Esophagus muscularis mucosa (tissue), 4 donors: ENCODE measurements at regions not wholly inside any gene's neighbourhood (a gene's known extent, or its start where the extent isn't known, plus 50 kb on each side); places are given as distances from the start of the nearest gene placed in this dataset.

Source experiments
- DNase-seq: peaks from one replicate; pipeline ENCODE4 v3.0.0-alpha.2; 2017; ENCODE audit errors: extremely low spot score
- H3K27ac ChIP-seq, 4 donors: fragments of 200-600 bp; sonication (generic); replicated peaks in 1 of 4; 1 replicate in 3 of 4; 2 replicates in 1 of 4; pipeline ENCODE4 v1.5.1; 2016 to 2019; ENCODE audit warnings: mild to moderate bottlenecking in 1 of 4
- H3K27me3 ChIP-seq, 4 donors: fragments of 200-600 bp; sonication (generic); one replicate each; pipeline versions ENCODE4 v1.5.1 to v1.6.0; 2016 to 2019
- H3K36me3 ChIP-seq, 4 donors: fragments of 200-600 bp; sonication (generic); one replicate each; pipeline ENCODE4 v1.5.1; 2016 to 2019
- H3K4me1 ChIP-seq, 4 donors: fragments of 200-600 bp; sonication (generic); one replicate each; pipeline ENCODE4 v1.5.1; 2016 to 2019
- H3K4me3 ChIP-seq, 4 donors: fragments of 200-600 bp; sonication (generic); 1 replicate in 2 of 4; 2 replicates in 2 of 4; pipeline ENCODE4 v1.5.1; 2016 to 2019; ENCODE audit warnings: mild to moderate bottlenecking in 4 of 4, moderate library complexity in 1 of 4
- H3K9me3 ChIP-seq, 4 donors: fragments of 200-600 bp; sonication (generic); 1 replicate in 3 of 4; 2 replicates in 1 of 4; pipeline ENCODE4 v1.5.1; 2016 to 2019
- CTCF ChIP-seq, 3 experiments: fragments of 200-600 bp in 2 of 3; fragments of 450-650 bp in 1 of 3; sonication (generic) in 2 of 3; IDR thresholded peaks; one replicate each; pipeline ENCODE4 v1.5.1; 2017 to 2019; ENCODE audit warnings: antibody characterized with exemption in 3 of 3, mild to moderate bottlenecking in 2 of 3, moderate library complexity in 1 of 3
- EP300 ChIP-seq: sonication (generic); formaldehyde crosslinking; IDR thresholded peaks from one replicate; pipeline ENCODE4 v1.6.1; 2017; ENCODE audit warnings: antibody characterized with exemption
- POLR2A ChIP-seq: fragments of 450-650 bp; IDR thresholded peaks from one replicate; pipeline ENCODE4 v1.6.1; 2017; ENCODE audit warnings: antibody characterized with exemption, moderate library complexity, mild to moderate bottlenecking, low read depth
- POLR2AphosphoS5 ChIP-seq, 2 donors: sonication (generic); formaldehyde crosslinking; IDR thresholded peaks; one replicate each; pipeline ENCODE4 v1.6.1; 2017; ENCODE audit warnings: antibody characterized with exemption in 2 of 2
- WGBS: methylation state at CpG from one replicate; pipeline ENCODE4 v1.1.5; 2018; 5-methylcytosine and 5-hydroxymethylcytosine counted together
- intact Hi-C: fragments of 100-400 bp; cut with DNase I; formaldehyde crosslinking; loops from one replicate; pipeline ENCODE4 v1.15.1; 2023

DNA sequence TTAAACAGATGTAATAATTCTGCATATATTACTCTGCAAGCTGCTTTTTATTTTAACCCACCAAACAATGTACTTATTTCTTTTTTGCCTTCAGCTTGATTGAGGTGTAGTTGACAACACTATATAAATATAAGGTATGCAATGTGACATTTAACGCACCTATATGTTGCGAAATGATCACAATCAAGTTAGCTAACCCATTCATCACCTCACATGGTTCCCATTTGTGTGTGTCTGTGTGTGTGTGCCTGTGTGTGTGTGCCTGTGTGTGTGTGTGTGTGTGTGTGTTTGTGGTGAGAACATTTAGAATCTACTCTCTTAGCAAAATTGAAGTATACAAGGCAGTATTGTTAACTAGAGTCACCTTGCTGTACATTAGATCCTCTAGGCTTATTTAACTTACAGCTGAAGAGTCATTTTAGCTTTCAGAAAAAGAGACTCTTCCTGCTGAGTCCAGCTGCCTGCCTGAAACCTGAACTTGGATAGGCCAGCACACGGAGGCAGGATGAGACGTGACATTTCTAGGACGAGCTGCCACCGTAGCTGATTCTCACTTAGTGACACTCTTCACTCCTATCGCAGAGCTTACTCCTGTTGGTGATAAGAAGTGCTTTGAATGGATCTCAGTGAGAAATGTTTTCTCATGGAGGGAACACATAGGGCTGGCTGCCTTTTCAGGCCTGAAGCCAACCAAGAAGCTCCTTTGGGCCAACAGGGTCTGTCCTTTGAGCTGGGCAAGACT is 126.5 kb upstream of the RIPOR2 start:
- DNase-seq = no peak
- H3K27ac ChIP-seq = no peak overlapping the region
- WGBS = 89% methylated on average over 7 of the region's 7 CpGs
- no peaks in the 10 kb centered on the region for H3K36me3 ChIP-seq
- TF ChIP-seq POLR2A (no peak), CTCF (IDR thresholded peaks at IDR 0.05) (no peak), EP300 (no peak), POLR2AphosphoS5 (IDR thresholded peaks at IDR 0.05) (no peak)
- no peak overlapping the region for H3K4me3 ChIP-seq
- intact Hi-C loops = no loop called here
- no peaks in the 10 kb centered on the region for H3K27me3 ChIP-seq
- H3K9me3 ChIP-seq = no peaks in the 10 kb centered on the region
- peaks cover 0 to 5% (median 0%) of the 10 kb centered on the region in 4 donors for H3K4me1 ChIP-seq

GRCh38 chr6:25064006-25064405 is 128.2 kb upstream of the RIPOR2 start:
- WGBS = 100% methylated on average over 2 of the region's 2 CpGs
- TF ChIP-seq POLR2AphosphoS5 (IDR thresholded peaks at IDR 0.05) (no peak), POLR2A (no peak)
- no peaks in the 10 kb centered on the region for H3K36me3 ChIP-seq
- H3K27ac ChIP-seq = no peak overlapping the region
- intact Hi-C loops = no loop called here
- H3K9me3 ChIP-seq = no peaks in the 10 kb centered on the region
- H3K4me1 ChIP-seq = peaks cover 0 to 5% (median 0%) of the 10 kb centered on the region in 4 donors
- no peak for DNase-seq
- H3K4me3 ChIP-seq = no peak overlapping the region
- no peaks in the 10 kb centered on the region for H3K27me3 ChIP-seq

DNA sequence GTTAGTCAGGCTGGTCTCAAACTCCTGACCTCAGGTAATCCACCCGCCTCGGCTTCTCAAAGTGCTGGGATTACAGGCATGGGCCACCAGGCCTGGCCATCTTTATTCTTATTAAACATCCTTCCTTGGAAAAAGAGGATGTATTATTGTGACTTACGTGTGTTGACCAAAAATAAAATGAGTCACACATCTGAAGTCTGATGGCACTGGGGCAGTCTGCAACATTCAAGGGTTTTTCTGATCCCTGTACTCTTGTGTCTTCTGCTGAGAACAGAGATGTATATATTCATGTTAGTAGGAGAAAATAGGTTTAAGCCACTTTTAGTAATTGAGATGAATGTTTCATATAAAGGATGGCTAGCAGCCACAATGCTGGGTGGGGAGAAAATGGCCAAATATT is 129.9 kb upstream of the RIPOR2 start:
- no peaks in the 10 kb centered on the region for H3K36me3 ChIP-seq
- H3K27me3 ChIP-seq = peaks cover 0 to 3% (median 0%) of the 10 kb centered on the region in 4 donors
- intact Hi-C loops = no loop called here
- no peak overlapping the region for H3K4me3 ChIP-seq
- no peaks in the 10 kb centered on the region for H3K9me3 ChIP-seq
- DNase-seq = peak; percentile 3
- WGBS = 93% methylated on average over 3 of the region's 3 CpGs
- no peak overlapping the region for H3K27ac ChIP-seq
- peaks cover 0 to 7% (median 0%) of the 10 kb centered on the region in 4 donors for H3K4me1 ChIP-seq
- no peak for TF ChIP-seq EP300
- TF ChIP-seq CTCF (IDR thresholded peaks at IDR 0.05) = no peak
- no peak for TF ChIP-seq POLR2AphosphoS5 (IDR thresholded peaks at IDR 0.05)
- TF ChIP-seq POLR2A = no peak

DNA sequence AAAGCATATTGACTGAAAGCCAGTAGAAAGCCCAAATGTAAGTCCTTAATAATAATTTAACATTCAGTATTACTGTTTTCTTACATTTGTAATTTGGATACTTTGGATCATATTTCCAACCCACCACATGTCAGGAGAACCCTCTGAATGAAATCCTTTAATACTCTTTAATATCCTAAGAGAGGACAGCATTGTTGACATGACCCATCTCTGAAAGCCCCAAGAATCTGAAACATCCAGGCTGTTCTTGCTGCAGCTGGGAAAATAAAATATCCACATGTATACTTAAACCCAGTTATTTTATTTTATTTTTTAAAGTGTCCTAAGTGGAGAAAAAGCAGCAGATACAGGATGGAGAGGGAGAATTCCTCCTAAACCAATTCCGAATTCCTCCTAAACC is 130.8 kb upstream of the RIPOR2 start:
- peaks cover 0 to 3% (median 0%) of the 10 kb centered on the region in 4 donors for H3K27me3 ChIP-seq
- WGBS = 82% methylated on average over 1 of the region's 1 CpG

More for the DNA sequence above, 130.8 kb upstream of the RIPOR2 start:
- Histone ChIP-seq H3K9me3 (no peaks in the 10 kb centered on the region), H3K4me1 (peaks cover 0 to 7% (median 0%) of the 10 kb centered on the region in 4 donors), H3K36me3 (no peaks in the 10 kb centered on the region), H3K27ac (no peak overlapping the region), H3K4me3 (no peak overlapping the region)
- no peak for TF ChIP-seq POLR2A
- TF ChIP-seq CTCF (IDR thresholded peaks at IDR 0.05) = no peak
- TF ChIP-seq POLR2AphosphoS5 (IDR thresholded peaks at IDR 0.05) = no peak
- TF ChIP-seq EP300 = no peak
- intact Hi-C loops = no loop called here
- no peak for DNase-seq
